Body of pancreas (tissue), 4 donors: ENCODE measurements at regions not wholly inside any gene's neighbourhood (a gene's known extent, or its start where the extent isn't known, plus 50 kb on each side); places are given as distances from the start of the nearest gene placed in this dataset.

ENCODE experiments used
- ATAC-seq: fragments of 150-250 bp; one replicate; pipeline ENCODE4 v1.9.1; 2016
- DNase-seq, 4 donors: peaks; one replicate each; pipeline ENCODE4 v3.0.0-alpha.2; 2019
- H3K27ac ChIP-seq, 4 donors: fragments of 200-600 bp; sonication (generic); 1 replicate in 3 of 4; 2 replicates in 1 of 4; pipeline versions ENCODE4 v1.5.1 to v1.6.1; 2016 to 2019; ENCODE audit warnings: mild to moderate bottlenecking in 1 of 4, mixed read lengths in 1 of 4, moderate library complexity in 1 of 4
- H3K27me3 ChIP-seq, 2 donors: fragments of 200-600 bp; sonication (generic); one replicate each; pipeline ENCODE4 v1.6.0; 2016; ENCODE audit warnings: mild to moderate bottlenecking in 1 of 2
- H3K36me3 ChIP-seq, 2 donors: fragments of 200-600 bp; sonication (generic); replicated peaks in 1 of 2; 2 replicates each; pipeline ENCODE4 v1.5.1; 2016; ENCODE audit warnings: low read depth in 2 of 2; ENCODE audit not compliant: insufficient read depth in 1 of 2
- H3K4me1 ChIP-seq: fragments of 200-600 bp; sonication (generic); one replicate; pipeline ENCODE4 v1.6.0; 2016
- H3K4me3 ChIP-seq, 2 donors: fragments of 200-600 bp; sonication (generic); 1 replicate in 1 of 2; 2 replicates in 1 of 2; pipeline ENCODE4 v1.5.1; 2016 to 2019
- H3K9me3 ChIP-seq, 3 donors: fragments of 200-600 bp; sonication (generic); 1 replicate in 2 of 3; 2 replicates in 1 of 3; pipeline ENCODE4 v1.5.1; 2016
- CTCF ChIP-seq, 7 experiments: fragments of 450-650 bp in 4 of 7; fragments of 200-600 bp in 3 of 7; sonication (generic) in 3 of 7; IDR thresholded peaks; one replicate each; pipeline ENCODE4 v1.5.1; 2016 to 2019; ENCODE audit warnings: antibody characterized with exemption in 7 of 7
- POLR2A ChIP-seq, 3 donors: fragments of 450-650 bp; IDR thresholded peaks; one replicate each; pipeline ENCODE4 v1.6.1; 2016; ENCODE audit warnings: antibody characterized with exemption in 3 of 3, mild to moderate bottlenecking in 2 of 3
- WGBS, 2 donors: methylation state at CpG; one replicate each; pipeline ENCODE4 v1.1.5; 2017; 5-methylcytosine and 5-hydroxymethylcytosine counted together
- intact Hi-C: fragments of 100-400 bp; cut with DNase I; formaldehyde crosslinking; loops from one replicate; pipeline ENCODE4 v1.15.1; 2023

- Histone ChIP-seq H3K27me3 (no peaks in the 10 kb centered on the region), H3K9me3 (no peaks in the 10 kb centered on the region), H3K4me3 (no peak overlapping the region), H3K36me3 (no peaks in the 10 kb centered on the region), H3K4me1 (no peaks in the 10 kb centered on the region), H3K27ac (no peak overlapping the region)
- no peak for DNase-seq
- ATAC-seq: no peak
- WGBS, 2 donors: 64 to 66% methylated on average over 3 of the region's 3 CpGs
- TF ChIP-seq POLR2A (IDR thresholded peaks at IDR 0.05): no peak
- no peak for TF ChIP-seq CTCF (IDR thresholded peaks at IDR 0.05)
- intact Hi-C loops: no loop called here
Measured at GRCh38 chr14:27127838-27128237, 530.0 kb upstream of the NOVA1 start.

- DNase-seq (no peak), ATAC-seq (no peak)
- Histone ChIP-seq H3K27me3 (no peaks in the 10 kb centered on the region), H3K4me1 (no peaks in the 10 kb centered on the region), H3K27ac (no peak overlapping the region), H3K4me3 (no peak overlapping the region), H3K36me3 (no peaks in the 10 kb centered on the region), H3K9me3 (no peaks in the 10 kb centered on the region)
- 55 to 69% methylated on average over 2 of the region's 2 CpGs for WGBS, 2 donors
- TF ChIP-seq CTCF (IDR thresholded peaks at IDR 0.05) (no peak), POLR2A (IDR thresholded peaks at IDR 0.05) (no peak)
- intact Hi-C loops: no loop called here
Measured at GRCh38 chr14:27134200-27134599, 536.4 kb upstream of the NOVA1 start.

GRCh38 chr14:27145170-27145569 is 547.3 kb upstream of the NOVA1 start:
- DNase-seq: no peak
- TF ChIP-seq CTCF (IDR thresholded peaks at IDR 0.05): no peak
- TF ChIP-seq POLR2A (IDR thresholded peaks at IDR 0.05): no peak
- WGBS, 2 donors: 86 to 92% methylated on average over 1 of the region's 1 CpG
- H3K9me3 ChIP-seq: no peaks in the 10 kb centered on the region
- no peaks in the 10 kb centered on the region for H3K36me3 ChIP-seq
- no peaks in the 10 kb centered on the region for H3K4me1 ChIP-seq
- H3K4me3 ChIP-seq: no peak overlapping the region
- H3K27me3 ChIP-seq: no peaks in the 10 kb centered on the region
- no peak overlapping the region for H3K27ac ChIP-seq
- ATAC-seq: no peak
- intact Hi-C loops: no loop called here

GRCh38 chr14:27148143-27148542 is 550.3 kb upstream of the NOVA1 start:
- Histone ChIP-seq H3K9me3 (no peaks in the 10 kb centered on the region), H3K36me3 (no peaks in the 10 kb centered on the region), H3K4me1 (no peaks in the 10 kb centered on the region), H3K4me3 (no peak overlapping the region), H3K27ac (no peak overlapping the region), H3K27me3 (no peaks in the 10 kb centered on the region)
- DNase-seq (no peak), ATAC-seq (no peak)
- no peak for TF ChIP-seq POLR2A (IDR thresholded peaks at IDR 0.05)
- TF ChIP-seq CTCF (IDR thresholded peaks at IDR 0.05): no peak
- intact Hi-C loops: no loop called here

GRCh38 chr14:27164139-27164538 is 566.3 kb upstream of the NOVA1 start:
- Histone ChIP-seq H3K4me1 (no peaks in the 10 kb centered on the region), H3K27me3 (no peaks in the 10 kb centered on the region), H3K36me3 (no peaks in the 10 kb centered on the region), H3K9me3 (no peaks in the 10 kb centered on the region), H3K27ac (no peak overlapping the region), H3K4me3 (no peak overlapping the region)
- TF ChIP-seq CTCF (IDR thresholded peaks at IDR 0.05) (no peak), POLR2A (IDR thresholded peaks at IDR 0.05) (no peak)
- 80 to 84% methylated on average over 7 to 8 of the region's 8 CpGs for WGBS, 2 donors
- ATAC-seq (no peak), DNase-seq (no peak)
- intact Hi-C loops: no loop called here
